NT2/D1 (cell line): ENCODE measurements at regions not wholly inside any gene's neighbourhood (a gene's known extent, or its start where the extent isn't known, plus 50 kb on each side); places are given as distances from the start of the nearest gene placed in this dataset.

Source experiments
- SUZ12 ChIP-seq: IDR thresholded peaks from 2 replicates; pipeline ENCODE4 v1.6.1; 2011; ENCODE audit not compliant: insufficient read length, insufficient read depth; ENCODE audit errors: extremely low read depth
- YY1 ChIP-seq: IDR thresholded peaks from 2 replicates; pipeline ENCODE4 v1.6.1; 2011; ENCODE audit not compliant: insufficient read length, insufficient read depth

DNA sequence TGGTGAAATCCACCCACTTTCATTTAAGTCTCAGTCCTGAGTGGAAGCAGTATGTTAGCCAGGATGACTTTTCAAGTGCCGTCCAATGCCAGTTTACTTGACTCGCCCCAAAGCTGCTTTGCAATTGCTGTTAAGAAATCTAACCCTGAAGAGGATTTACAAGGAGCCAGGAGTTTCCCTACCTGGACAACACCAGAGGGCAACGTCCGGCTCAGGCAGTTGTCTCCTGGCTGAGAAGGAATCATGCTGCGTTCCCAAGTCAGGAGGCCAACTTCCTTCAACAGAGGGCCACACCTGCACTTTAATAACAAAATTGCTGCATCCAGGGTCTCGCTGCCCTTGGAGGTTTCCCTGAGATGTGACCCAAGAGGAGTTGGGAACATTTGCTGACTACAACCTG is 65.8 kb downstream of the BOD1 start:
- no peak for TF ChIP-seq SUZ12
- TF ChIP-seq YY1 = no peak
